ENCODE measurements at regions not wholly inside any gene's neighbourhood (a gene's known extent, or its start where the extent isn't known, plus 50 kb on each side); places are given as distances from the start of the nearest gene placed in this dataset.
A peak's percentile ranks its signal among the peaks of the same experiment; 100 is the strongest.

DNA sequence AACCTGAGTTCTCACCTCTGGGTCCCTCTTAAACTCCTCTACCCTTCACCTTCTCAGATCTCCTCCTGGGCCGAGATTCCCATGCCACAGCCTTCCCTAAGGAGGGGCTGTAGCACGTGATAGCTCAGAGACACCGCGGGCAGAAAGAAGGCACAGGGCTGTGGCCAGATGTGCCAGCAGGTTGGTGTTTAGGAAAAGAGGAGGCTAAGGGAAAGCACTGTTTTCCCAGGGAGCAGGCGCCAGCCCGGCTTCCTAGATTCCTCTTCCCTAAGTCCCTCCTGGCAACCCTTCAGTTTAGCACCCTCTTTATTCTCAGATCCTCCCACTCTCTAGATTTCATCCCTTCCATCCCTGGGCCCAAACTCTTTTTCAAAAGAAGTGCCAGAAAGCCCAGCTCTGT, 59.4 kb upstream of the CCNG1 start:
- TF ChIP-seq ZFP36 (IDR thresholded peaks at IDR 0.05; ENCODE audit: borderline replicate concordance, partially characterized antibody): no peak
- no peak for TF ChIP-seq ZSCAN20 (CRISPR knock-in tag; IDR thresholded peaks at IDR 0.05)
- DNase-seq (ENCODE audit: low read depth in 1 of 2, low spot score in 1 of 2): no peak
- no peak for FAIRE-seq
- Histone ChIP-seq H3K9me3 (no peaks in the 10 kb centered on the region), H3K4me2 (no peak overlapping the region), H3K27ac (0 out of 6 replicates have a peak overlapping the region, but pooled peaks of 1 of the 2 experiments have one; percentile 42), H3K4me1 (peaks cover 16% of the 10 kb centered on the region), H3K4me3 (no peak overlapping the region)
- ChIA-PET POLR2A (no interaction called here), CTCF (interaction anchor here (1.2 kb wide), 1 partner anchor 31 kb away, joined by 3 read pairs; no protein-coding TSS in a partner anchor)
- 93% methylated on average over 6 of the region's 6 CpGs for WGBS (ENCODE audit: missing lambda C conversion rate)
- no peak for ATAC-seq

DNA sequence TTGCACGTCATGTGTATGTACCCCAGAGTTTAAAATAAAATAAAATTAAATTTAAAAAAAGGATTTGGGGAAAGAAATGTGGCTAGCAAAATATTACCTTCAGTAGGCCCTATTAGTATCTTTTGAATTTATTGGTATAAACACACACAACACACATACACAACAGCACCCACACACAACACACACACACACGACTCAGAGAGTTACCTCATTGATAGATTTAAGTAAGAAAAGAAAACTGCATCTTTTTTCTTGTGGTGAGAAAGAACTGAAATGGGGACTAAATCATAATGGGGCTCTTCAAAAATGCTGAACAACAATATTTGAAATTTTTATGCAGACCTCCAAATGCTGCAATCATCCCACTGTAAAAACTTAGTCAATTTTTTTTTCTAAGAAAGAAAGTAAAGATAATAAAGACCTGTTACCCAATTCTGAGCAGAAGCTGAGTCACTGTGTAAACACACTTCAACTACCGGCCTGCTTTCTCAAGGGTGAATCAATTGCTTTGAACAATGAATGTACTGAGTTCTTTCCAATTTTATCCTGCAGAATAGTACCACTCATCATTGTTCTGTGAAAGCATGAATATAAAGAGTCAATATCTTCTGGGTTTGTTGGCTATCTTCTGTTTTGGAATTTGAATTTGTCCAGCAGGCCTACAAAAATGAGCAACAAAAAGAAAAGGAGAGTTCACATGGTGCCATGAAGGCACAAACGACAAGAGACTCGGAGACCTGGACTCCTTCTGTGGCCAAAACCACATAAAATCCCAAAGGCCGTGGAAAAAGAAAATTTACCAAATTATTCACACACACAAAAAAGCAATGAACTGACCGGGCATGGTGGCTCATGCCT, 57.9 kb upstream of the CCNG1 start:
- H3K4me1 ChIP-seq: peaks cover 13% of the 10 kb centered on the region
- ChIA-PET CTCF (interaction anchor here (0.7 to 1.6 kb wide), 2 partner anchors 27 to 32 kb away, joined by 3 to 6 read pairs; no protein-coding TSS in a partner anchor), POLR2A (no interaction called here)
- WGBS (ENCODE audit: missing lambda C conversion rate): 32% methylated on average over 7 of the region's 7 CpGs
- H3K4me3 ChIP-seq: no peak overlapping the region
- ATAC-seq (peak; percentile 95), DNase-seq (ENCODE audit: low read depth in 1 of 2, low spot score in 1 of 2) (peak; percentile 56 to 79), FAIRE-seq (peak; percentile 95)
- H3K27ac ChIP-seq: peak overlapping the region; percentile 39 to 60
- peak overlapping the region; percentile 64 for H3K4me2 ChIP-seq
- H3K9me3 ChIP-seq: no peaks in the 10 kb centered on the region
- TF ChIP-seq KDM1A (IDR thresholded peaks at IDR 0.05; ENCODE audit: low read depth) (no peak), POLR2A (IDR thresholded peaks at IDR 0.05; ENCODE audit: low read length) (no peak), HEYL (CRISPR knock-in tag; IDR thresholded peaks at IDR 0.05) (no peak), NR3C1 (IDR thresholded peaks at IDR 0.05) (no peak), HOXB13 (CRISPR knock-in tag; IDR thresholded peaks at IDR 0.05; ENCODE audit: low read depth) (no peak), HDAC2 (IDR thresholded peaks at IDR 0.05) (no peak), RNF2 (IDR thresholded peaks at IDR 0.05; ENCODE audit: borderline replicate concordance, low read depth) (no peak), EHF (CRISPR knock-in tag; IDR thresholded peaks at IDR 0.05) (no peak), HOXA7 (CRISPR knock-in tag; IDR thresholded peaks at IDR 0.05) (no peak), FOSL2 (IDR thresholded peaks at IDR 0.05) (peak; percentile 98), FOSL2 (CRISPR knock-in tag; IDR thresholded peaks at IDR 0.05) (peak; percentile 95), ESRRA (IDR thresholded peaks at IDR 0.05; ENCODE audit: borderline replicate concordance, low read length) (no peak), CHD4 (IDR thresholded peaks at IDR 0.05; ENCODE audit: borderline replicate concordance) (no peak), JUN (IDR thresholded peaks at IDR 0.05) (peak; percentile 57 to 81; a peak in 4 of 5 replicates), CHD2 (IDR thresholded peaks at IDR 0.05; ENCODE audit: low read length, partially characterized antibody) (no peak), FOSB (CRISPR knock-in tag; IDR thresholded peaks at IDR 0.05) (no peak), NFE2L2 (conservative IDR thresholded peaks at IDR 0.05; ENCODE audit: low read length) (no peak), KDM5A (IDR thresholded peaks at IDR 0.05) (no peak), PHF8 (IDR thresholded peaks at IDR 0.05; ENCODE audit: borderline replicate concordance, low read depth) (no peak), MAFK (IDR thresholded peaks at IDR 0.05; ENCODE audit: partially characterized antibody) (peak; percentile 64), ZFP36 (IDR thresholded peaks at IDR 0.05; ENCODE audit: borderline replicate concordance, partially characterized antibody) (no peak), CBX8 (IDR thresholded peaks at IDR 0.05) (no peak), ZNF302 (CRISPR knock-in tag; IDR thresholded peaks at IDR 0.05) (no peak), TP53 (CRISPR knock-in tag; IDR thresholded peaks at IDR 0.05) (no peak), CBX2 (IDR thresholded peaks at IDR 0.05; ENCODE audit: borderline replicate concordance, low read depth) (no peak), MAZ (IDR thresholded peaks at IDR 0.05; ENCODE audit: borderline replicate concordance, low read depth, low read length) (no peak), RAD21 (conservative IDR thresholded peaks at IDR 0.05 in 1 of 2, IDR thresholded peaks at IDR 0.05 in 1 of 2) (no peak)
- TF ChIP-seq, protein P1, sequence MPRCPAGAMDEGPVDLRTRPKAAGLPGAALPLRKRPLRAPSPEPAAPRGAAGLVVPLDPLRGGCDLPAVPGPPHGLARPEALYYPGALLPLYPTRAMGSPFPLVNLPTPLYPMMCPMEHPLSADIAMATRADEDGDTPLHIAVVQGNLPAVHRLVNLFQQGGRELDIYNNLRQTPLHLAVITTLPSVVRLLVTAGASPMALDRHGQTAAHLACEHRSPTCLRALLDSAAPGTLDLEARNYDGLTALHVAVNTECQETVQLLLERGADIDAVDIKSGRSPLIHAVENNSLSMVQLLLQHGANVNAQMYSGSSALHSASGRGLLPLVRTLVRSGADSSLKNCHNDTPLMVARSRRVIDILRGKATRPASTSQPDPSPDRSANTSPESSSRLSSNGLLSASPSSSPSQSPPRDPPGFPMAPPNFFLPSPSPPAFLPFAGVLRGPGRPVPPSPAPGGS (IDR thresholded peaks at IDR 0.05): no peak
- TF ChIP-seq, protein P2, sequence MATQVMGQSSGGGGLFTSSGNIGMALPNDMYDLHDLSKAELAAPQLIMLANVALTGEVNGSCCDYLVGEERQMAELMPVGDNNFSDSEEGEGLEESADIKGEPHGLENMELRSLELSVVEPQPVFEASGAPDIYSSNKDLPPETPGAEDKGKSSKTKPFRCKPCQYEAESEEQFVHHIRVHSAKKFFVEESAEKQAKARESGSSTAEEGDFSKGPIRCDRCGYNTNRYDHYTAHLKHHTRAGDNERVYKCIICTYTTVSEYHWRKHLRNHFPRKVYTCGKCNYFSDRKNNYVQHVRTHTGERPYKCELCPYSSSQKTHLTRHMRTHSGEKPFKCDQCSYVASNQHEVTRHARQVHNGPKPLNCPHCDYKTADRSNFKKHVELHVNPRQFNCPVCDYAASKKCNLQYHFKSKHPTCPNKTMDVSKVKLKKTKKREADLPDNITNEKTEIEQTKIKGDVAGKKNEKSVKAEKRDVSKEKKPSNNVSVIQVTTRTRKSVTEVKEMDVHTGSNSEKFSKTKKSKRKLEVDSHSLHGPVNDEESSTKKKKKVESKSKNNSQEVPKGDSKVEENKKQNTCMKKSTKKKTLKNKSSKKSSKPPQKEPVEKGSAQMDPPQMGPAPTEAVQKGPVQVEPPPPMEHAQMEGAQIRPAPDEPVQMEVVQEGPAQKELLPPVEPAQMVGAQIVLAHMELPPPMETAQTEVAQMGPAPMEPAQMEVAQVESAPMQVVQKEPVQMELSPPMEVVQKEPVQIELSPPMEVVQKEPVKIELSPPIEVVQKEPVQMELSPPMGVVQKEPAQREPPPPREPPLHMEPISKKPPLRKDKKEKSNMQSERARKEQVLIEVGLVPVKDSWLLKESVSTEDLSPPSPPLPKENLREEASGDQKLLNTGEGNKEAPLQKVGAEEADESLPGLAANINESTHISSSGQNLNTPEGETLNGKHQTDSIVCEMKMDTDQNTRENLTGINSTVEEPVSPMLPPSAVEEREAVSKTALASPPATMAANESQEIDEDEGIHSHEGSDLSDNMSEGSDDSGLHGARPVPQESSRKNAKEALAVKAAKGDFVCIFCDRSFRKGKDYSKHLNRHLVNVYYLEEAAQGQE (IDR thresholded peaks at IDR 0.05): no peak
- TF ChIP-seq, protein P3, sequence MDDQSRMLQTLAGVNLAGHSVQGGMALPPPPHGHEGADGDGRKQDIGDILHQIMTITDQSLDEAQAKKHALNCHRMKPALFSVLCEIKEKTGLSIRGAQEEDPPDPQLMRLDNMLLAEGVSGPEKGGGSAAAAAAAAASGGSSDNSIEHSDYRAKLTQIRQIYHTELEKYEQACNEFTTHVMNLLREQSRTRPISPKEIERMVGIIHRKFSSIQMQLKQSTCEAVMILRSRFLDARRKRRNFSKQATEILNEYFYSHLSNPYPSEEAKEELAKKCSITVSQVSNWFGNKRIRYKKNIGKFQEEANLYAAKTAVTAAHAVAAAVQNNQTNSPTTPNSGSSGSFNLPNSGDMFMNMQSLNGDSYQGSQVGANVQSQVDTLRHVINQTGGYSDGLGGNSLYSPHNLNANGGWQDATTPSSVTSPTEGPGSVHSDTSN (IDR thresholded peaks at IDR 0.05): no peak
- TF ChIP-seq, protein P4, sequence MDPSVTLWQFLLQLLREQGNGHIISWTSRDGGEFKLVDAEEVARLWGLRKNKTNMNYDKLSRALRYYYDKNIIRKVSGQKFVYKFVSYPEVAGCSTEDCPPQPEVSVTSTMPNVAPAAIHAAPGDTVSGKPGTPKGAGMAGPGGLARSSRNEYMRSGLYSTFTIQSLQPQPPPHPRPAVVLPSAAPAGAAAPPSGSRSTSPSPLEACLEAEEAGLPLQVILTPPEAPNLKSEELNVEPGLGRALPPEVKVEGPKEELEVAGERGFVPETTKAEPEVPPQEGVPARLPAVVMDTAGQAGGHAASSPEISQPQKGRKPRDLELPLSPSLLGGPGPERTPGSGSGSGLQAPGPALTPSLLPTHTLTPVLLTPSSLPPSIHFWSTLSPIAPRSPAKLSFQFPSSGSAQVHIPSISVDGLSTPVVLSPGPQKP (IDR thresholded peaks at IDR 0.05; ENCODE audit: low read depth, low read length): no peak
